Pons (tissue), 1 donor: ENCODE measurements at regions not wholly inside any gene's neighbourhood (a gene's known extent, or its start where the extent isn't known, plus 50 kb on each side); places are given as distances from the start of the nearest gene placed in this dataset.

Experiments used
- DNase-seq: peaks from one replicate; pipeline ENCODE4 v3.0.0-alpha.2; 2016; ENCODE audit warnings: low spot score

DNA sequence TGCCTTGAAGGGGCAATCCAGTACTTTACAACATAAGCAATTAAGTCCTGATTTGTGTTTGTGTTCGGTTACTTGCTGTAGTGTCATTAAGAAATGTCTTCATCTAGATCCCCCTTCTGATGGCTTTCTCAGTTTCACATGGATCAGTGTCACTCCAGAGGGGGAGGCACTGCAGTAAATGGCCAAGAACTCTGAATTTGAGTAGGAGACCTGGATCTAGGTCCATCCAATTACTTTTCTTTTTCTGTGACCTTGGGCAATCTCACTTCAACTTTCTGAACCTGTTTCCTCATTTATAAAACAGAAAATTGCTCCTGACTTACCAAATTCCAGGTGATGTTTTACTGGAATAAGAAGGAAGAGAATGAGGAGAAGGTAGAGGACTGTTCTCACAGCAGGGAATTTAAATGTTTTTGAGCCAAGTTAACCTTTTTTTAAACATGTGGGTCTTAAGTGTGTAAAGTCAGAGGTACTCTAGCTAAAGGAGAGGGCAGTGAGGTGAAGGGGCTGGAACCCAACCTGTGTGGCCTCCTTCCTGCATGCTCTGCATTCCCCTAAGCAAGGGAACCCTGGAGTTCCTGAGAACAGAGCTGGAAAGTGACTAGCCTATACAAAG is 285.5 kb downstream of the HACE1 start:
- no peak for DNase-seq

DNA sequence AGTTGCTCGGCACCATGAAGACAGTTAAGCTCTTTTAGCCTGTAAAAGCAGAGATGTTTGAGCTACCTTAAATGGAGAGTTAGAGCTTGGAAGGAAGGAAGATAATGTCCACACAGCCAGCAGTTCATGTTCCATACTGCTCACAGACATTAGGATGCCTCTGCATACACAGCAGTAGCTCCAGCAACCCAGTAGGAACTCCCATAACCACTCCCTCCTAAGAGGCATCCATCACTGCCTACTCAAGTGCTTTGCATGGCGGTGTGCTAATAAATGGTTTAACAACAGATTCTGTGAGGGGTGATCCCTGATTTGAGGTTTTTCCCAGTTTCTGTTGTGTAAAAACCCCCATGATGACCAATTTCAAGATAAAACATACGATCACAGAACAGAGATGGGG is 286.4 kb downstream of the HACE1 start:
- no peak for DNase-seq

DNA sequence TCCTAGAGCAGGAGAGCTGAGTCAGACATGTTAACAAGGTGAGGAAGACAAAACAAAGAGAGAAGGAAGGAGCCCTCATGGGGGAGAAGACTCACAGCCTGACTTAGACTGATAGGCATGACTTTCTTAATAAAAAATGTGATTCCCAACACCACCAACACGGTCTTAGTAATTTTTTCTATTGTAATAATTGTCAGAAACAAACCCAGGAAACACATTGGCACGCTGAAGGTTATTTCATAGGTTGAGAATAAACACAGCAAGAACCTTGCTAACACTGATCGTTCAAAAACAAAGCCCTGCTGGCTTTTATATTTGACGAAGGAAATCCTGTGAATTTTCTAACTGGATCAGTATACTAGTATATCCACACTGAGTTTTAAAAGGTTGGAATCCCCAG is 286.8 kb downstream of the HACE1 start:
- DNase-seq, result no peak

DNA sequence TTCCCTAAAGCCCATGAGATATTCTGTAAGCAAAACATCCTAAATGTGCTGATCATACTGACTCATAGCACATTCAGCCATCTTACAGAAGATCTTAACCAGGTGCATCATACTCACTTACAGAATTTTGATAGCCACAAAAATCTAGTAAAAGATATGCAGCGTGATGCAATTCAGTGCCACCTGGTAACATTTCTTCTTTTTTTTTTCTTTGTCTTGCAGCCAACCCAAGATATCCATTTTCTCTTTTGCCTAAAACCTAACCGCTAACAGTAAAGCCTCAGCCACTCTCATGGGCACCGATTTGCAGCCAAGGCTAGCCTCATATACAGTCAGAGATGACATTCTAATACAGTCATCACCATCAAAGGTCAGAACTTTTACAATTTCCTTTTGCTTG is 293.3 kb downstream of the HACE1 start:
- DNase-seq, result no peak

DNA sequence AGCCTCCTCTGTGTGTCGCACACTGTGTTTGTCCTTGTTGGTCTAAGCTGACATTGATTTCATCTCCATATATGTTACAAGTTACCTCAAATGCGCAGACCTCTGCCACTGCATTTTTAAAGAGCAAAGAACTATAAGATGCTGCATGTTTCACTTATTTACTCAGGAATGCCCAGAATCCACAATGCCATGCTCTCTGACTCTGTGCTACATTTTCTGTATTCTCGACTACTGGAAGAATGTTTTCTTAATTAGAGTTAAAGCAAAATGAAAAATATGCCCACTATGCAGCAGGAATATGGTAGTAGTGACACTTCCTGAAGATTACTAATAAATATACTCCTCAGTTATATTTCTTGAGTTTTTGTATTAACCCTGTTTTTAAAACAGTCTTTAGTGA is 296.4 kb downstream of the HACE1 start:
- DNase-seq, result no peak

DNA sequence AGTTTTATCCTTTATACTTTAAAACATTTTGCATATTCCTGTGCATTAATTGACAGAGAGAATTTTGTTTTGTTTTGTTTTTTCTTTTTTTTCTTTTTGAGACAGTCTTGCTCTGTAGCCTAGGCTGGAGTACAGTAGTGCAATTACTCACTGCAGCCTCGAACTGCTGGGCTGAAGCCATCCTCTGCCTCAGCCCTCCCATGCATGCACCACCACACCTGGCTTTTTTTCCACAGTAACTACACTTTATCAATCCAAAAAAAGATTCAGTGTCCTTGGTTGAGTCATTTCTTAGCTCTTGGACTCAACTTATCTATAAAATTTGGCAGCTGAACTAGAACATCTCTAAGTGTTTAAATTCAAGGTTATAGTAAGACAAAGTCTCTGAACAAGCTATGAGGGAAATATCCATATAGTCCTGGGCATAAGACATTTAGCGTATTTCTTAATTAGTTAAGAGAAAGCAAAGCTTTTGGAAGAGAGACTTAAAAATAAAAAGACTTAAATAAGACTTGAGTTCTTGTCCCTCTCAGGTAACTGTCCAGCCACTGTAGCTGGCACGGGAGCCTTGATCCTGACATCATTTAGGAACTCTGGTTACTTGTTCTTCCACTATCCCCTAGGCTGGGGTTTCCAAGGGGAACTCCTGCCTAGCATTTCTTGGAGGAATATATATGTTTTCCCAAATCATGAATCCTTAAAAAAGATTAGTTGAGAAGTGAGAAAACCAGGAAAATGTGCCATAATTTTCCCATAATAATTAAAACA is 300.1 kb downstream of the HACE1 start:
- DNase-seq, result no peak

DNA sequence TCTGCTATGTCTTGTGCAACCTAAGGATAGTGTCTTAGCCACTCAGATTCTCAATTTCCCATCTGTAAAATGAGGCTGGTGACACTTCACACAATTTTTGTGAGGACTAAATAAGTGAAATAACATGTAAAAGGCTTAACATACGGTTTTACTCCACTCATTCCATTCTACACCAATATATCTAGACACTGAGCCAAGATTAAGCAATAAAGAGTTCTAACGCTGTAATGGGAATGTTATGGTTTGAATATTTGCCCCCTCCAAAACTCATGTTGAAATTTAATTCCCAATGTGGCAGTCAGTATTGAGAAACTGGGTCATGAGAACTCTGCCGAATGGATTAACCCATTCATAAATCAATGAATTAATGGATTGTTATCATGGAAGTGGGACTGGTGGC is 301.0 kb downstream of the HACE1 start:
- DNase-seq, result no peak

DNA sequence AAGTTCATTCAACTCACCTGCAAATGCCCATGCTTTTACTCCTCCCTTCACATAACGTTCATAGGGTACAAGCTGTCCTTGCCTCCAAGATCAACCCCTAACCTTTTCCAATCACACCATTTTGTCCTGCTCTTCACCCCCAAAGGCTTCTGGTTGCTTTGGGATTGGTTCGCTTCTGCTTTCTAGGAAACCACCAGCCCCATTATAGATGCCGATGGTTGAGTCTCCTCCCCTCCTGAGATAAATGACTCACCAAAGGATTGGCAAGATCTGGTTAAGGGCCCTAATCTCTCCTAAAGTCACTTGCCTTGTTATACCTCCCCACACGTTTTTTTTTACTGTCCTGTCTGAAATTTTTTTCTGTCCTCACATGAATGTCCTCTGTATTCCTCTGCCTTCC is 311.4 kb downstream of the HACE1 start:
- DNase-seq, result no peak

DNA sequence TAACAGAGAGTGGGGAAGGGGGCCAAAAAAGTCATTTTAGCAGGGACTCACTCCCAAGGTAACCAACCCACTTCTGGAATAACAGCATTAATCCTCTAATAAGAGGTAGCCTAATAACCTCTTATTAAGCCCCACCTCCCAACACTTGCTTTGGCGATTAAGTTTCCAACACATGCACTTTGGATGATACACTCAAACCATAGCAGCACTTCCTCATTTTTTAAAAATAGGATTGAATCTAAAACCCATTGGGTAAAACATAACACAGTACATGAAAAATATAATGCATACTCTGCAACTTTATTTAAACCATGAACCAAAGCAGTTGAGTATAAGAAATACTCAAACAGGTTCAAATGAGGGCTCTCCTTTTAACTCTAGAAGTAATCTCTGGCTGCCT is 318.3 kb downstream of the HACE1 start:
- DNase-seq, result no peak

DNA sequence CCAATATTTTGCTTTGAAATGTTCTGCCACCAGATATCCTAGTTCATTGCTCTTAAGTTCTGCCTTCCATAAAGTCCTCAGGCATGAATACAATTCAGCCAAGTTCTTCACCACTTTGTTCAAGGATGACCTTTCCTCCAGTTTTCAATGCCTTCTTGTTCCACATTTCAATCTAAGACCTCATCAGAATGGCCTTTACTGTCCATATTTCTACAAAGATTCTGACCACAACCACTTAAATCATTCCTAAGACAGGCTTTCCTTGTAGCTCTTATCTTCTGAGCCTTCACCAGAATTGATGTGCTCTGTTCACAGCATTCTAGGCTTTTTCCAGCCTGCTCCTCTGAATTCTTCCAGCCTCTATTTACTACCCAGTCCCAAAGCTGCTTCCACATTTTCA is 319.0 kb downstream of the HACE1 start:
- no peak for DNase-seq

DNA sequence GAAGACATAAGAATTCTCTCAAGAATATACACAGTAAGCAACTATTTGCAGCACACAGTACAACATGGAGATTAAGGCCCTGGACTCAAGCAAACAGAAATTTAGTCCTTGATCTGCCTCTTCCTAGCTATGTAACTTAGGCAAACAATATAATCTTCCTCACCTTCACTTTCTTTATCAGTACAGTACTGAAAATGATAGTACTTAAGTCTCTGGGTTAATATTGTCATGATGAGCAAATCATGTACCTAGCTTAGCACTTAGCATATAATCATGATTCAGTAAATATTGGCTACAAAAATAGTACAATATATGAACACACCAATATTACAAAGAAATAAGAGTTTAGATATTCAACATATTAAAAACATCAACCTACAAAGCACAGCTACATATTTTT is 320.5 kb downstream of the HACE1 start:
- no peak for DNase-seq

DNA sequence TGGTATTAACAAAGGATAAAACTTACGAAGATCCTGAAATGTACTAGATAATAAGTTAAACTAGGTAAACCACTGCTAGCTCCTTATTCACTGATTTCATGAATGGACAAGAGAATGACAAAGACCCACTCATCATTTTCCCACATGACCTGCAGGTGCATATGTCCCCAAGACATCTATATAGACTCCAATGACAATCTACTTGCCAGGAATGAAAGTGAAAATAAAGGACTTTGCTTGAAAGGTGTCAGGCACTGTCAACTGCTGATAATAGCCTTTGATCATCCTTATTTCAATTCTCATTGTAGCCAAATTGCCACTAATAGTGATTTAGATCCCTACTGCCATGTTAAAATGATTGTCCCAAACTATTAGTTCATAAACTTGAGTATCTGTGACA is 321.8 kb downstream of the HACE1 start:
- DNase-seq, result no peak

DNA sequence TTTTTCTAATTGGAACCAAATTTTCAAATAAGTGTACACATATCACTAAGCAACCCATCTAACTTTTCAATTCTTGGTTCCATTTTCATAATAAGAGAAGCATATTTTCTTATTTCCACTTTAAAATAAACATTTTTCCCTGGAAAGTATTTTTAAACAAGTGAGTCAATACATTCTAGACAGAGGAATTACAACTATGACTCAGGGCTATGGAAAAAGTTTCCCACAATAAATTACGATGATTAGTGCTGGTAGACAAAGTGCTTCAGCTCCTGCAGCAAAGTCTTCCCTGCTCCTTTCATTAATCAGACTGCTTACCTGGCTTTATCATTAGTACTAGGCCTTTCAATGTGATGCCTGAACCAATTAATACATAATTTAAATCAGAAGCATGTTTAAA is 322.5 kb downstream of the HACE1 start:
- no peak for DNase-seq

DNA sequence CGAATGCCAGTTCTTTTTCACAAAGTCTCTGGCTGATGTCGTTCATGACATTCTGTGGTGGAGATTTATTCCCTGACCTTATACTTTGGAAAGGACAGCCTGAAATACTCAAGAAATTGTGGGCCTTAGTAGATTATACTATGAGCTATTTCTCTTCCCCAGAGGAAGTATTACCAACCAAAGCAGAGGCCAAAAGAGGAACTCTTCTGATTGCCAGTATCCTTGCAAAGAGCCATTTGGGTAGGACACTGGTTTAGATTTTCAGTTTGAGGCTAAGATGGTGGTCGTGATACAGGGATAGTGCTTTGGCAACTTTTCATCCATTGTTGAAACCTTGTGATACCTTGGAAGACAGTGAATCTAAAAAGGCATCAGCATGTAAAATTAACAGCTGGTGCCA is 327.3 kb downstream of the HACE1 start:
- peak; percentile 45 for DNase-seq

DNA sequence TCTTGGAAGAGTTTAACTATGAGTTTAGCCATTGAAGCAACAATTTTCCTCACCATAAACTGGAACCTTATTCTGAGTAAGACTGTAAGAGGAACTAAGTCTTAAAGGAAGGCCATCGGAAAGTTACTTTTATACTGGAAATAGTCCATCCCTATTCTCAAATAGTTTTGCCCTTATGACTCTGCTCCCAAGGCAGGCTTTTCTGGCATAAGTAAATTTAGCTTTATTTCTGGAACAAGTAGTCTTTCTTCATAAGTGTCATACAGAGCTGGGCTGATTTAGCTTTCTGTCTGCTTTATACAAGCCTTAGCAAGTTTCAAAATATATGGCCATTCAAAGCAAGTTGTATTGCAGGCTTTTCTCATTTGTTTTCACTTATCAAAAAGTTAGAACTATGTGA is 328.1 kb downstream of the HACE1 start:
- DNase-seq, result peak; percentile 70

DNA sequence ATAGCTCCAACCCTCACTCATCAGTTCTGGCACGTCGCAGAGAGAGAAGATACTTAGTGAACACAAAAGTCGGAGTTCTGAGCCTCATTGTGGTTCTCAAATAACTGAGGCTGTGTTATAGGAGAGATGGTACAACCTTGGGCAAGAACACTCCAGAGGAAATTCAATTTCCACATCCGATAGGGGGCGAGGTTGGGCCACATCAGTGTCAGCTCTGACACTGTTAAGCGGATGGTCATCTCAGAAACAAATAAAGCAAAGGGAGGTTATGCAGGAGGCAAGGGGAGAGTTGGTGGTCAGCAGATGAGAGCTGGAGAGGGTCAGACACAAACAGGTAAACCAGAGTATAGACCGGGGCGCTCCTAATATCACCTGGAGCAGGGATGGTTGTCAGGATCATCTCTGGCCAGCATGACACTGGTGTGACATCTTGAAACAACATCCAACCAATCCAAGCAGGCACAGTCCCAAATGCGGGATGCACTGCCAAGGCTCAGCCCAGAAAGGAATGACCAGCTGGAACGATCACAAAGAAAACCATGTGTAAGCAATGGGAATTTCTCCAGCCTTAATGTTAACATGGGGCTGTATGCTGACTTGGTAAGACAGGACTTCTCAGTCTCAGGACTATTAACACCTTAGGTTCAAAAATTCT is 331.8 kb downstream of the HACE1 start:
- peak; percentile 62 for DNase-seq

DNA sequence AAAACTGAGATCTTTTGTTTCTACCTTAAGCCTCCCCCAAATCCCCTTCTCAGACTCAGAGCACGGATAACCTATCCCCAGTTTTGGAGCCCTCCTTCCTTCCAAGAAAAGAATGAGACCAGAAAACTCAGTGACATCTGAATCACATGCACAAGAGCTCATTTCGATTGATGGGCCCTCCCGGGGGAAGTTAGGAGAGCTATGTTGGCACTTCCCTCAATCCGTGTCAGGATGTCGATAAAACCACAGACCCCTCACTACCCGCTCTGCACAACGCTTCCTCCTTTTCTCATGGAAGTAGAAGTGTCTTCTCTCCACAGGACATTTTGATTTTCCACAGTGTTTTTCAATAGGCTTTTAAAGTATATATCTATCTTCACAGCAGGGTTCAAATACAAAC is 332.4 kb downstream of the HACE1 start:
- DNase-seq, result peak; percentile 77

DNA sequence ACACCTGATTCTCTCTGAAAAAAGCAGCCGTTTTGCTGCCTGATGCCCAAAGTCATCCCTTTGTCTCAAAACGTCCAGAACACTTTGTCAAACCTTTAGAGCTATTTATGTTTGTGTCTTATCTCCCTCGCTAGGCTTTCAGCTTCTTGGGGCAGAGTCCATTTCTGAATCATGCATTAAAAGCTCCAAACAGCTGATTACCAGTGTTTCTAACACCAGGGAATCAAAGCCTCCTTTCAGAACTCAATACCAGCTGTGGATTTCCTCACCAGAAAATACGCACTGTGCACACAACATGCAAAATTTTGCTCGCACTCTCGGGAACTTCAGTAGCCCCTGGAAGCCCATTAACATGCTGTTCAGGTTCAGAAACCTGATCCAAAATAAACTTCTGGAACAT is 333.3 kb downstream of the HACE1 start:
- peak; percentile 50 for DNase-seq

DNA sequence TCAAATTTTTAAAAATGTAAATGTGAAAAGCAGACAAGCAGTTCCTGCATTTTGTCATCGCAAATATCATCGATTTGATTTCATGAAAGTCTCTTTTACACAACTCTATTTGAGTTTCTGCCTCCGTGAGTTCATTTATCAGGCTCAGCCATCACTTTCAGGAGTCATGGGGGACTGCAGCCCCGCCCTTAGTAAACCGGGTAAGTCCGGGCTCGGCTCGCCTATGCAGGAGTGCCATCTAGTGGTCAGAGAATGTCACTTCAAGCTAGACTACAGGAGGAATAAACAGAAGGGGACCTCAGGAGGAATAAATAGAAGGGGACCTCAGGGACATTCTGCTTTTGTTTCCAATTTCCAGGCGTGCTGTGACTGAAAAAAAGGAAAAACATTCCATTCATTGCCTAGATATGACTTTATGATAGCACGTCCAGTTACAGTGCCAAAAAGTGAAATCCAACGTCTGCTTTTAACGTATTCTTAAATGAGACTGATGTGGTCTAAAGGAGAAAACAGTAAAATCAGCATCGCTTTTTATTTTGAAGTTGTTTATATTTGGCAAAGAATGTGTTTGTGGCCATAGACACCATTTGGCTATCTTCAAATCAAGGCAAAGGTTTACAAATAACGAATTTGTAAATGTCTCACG is 333.9 kb downstream of the HACE1 start:
- peak; percentile 95 for DNase-seq

DNA sequence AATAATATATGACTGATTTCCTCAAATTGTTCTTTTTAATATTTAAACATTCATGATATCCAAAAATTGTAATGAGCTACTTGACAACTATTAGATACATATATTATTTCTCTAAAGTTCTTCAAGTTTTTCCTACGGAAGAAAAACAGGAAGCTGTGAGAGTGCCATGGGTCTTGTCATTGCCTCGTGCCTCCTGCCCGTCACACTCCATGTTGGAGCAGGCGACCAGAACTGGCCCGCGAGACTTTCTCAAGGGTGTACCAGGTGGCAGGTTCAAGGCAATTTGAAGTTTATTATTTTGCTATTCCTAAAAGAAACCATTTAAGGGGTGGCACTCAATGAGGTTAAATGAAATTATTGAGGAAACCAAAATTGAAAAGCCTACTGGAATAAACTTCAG is 337.2 kb downstream of the HACE1 start:
- DNase-seq, result no peak

DNA sequence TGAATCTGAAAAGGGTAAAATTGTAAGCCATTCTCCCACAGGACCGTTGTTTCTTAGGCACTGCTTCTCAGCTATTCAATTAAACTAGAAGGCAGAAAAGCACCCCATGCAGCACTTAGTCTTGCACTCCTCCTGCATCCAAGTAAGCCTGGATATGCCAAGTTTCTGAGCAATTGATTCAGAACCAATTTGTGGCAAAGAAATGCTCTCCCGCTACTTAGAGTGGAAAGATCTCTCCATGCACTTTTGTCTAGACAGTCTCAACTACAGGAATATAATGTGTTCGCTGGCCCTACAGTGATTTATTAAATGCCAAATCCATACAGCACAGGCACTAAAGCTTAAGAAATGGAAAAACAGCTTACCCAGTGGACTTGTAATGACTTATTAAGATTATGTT is 338.5 kb downstream of the HACE1 start:
- DNase-seq, result no peak

DNA sequence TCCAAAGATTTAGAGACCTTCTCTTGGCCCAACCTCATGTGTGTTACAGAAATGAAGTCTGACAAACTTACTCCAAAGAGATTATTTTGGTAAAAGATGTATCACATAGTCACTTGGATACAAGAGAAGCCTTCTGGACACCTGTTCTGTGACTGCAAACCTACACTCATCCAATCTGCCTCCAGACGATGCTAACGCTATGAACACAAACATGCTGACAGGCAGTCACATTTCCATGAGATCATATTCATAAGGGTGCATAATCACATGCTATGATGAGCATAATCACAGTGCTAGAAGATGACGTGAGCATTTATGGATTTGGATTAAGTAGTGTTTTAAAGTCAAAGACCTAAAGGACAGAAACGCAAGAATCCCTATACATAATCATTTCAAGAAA is 340.2 kb downstream of the HACE1 start:
- no peak for DNase-seq

DNA sequence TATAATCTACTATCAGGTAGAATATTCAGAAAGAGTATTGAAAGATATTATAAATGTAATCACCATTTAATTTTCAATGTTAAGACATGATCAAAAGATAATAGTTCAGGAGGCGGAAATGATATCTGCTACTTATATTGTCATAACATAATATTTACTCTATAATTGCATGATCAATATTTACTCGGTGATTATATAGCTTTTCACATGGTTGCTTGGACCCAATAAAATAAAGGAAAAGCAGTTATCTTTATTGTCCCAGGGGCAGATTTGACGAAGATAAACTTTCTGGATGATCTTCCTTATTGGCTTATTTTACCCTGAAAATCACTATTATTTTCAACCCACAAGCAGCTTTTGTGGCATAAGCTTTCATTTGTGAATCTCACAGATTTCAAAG is 350.4 kb downstream of the HACE1 start:
- DNase-seq, result no peak
